Hepatocyte (in vitro differentiated cells): ENCODE measurements at regions not wholly inside any gene's neighbourhood (a gene's known extent, or its start where the extent isn't known, plus 50 kb on each side); places are given as distances from the start of the nearest gene placed in this dataset.

ENCODE experiments used
- CTCF ChIP-seq: fragments of 200-600 bp; sonication (generic); IDR thresholded peaks from 2 replicates; pipeline ENCODE4 v1.5.1; 2016; ENCODE audit warnings: antibody characterized with exemption, mild to moderate bottlenecking; ENCODE audit not compliant: poor library complexity
- EZH2 ChIP-seq: fragments of 200-600 bp; sonication (generic); IDR thresholded peaks from 2 replicates; pipeline ENCODE4 v1.6.1; 2016; ENCODE audit warnings: antibody characterized with exemption, mild to moderate bottlenecking, borderline replicate concordance
- EZH2phosphoT487 ChIP-seq: fragments of 200-600 bp; sonication (generic); IDR thresholded peaks from one replicate; pipeline ENCODE4 v1.6.1; 2018; ENCODE audit warnings: antibody characterized with exemption, mild to moderate bottlenecking, low read depth, moderate library complexity; ENCODE audit not compliant: unreplicated experiment, severe bottlenecking

GRCh38 chr2:8500124-8501054 lies 181.5 kb upstream of the ID2 start:
- no peak for TF ChIP-seq EZH2phosphoT487
- TF ChIP-seq EZH2 = no peak
- TF ChIP-seq CTCF = no peak
